Ascending aorta (tissue), 2 donors: ENCODE measurements at regions not wholly inside any gene's neighbourhood (a gene's known extent, or its start where the extent isn't known, plus 50 kb on each side); places are given as distances from the start of the nearest gene placed in this dataset.

Experiments used
- DNase-seq, 2 donors: peaks; one replicate each; pipeline ENCODE4 v3.0.0-alpha.2; 2019; ENCODE audit warnings: low spot score in 2 of 2
- H3K27ac ChIP-seq, 2 donors: fragments of 200-600 bp; sonication (generic); one replicate each; pipeline ENCODE4 v1.5.1; 2016 to 2017; ENCODE audit warnings: mild to moderate bottlenecking in 1 of 2
- H3K27me3 ChIP-seq: fragments of 200-600 bp; sonication (generic); one replicate; pipeline ENCODE4 v1.5.1; 2017
- H3K36me3 ChIP-seq, 2 donors: fragments of 200-600 bp; sonication (generic); one replicate each; pipeline ENCODE4 v1.5.1; 2016
- H3K4me1 ChIP-seq, 2 donors: fragments of 200-600 bp; sonication (generic); one replicate each; pipeline ENCODE4 v1.5.1; 2016 to 2017; ENCODE audit warnings: mild to moderate bottlenecking in 1 of 2
- H3K4me3 ChIP-seq, 2 donors: fragments of 200-600 bp; sonication (generic); one replicate each; pipeline ENCODE4 v1.5.1; 2016 to 2017; ENCODE audit warnings: mild to moderate bottlenecking in 1 of 2
- H3K9me3 ChIP-seq, 2 donors: fragments of 200-600 bp; sonication (generic); one replicate each; pipeline ENCODE4 v1.5.1; 2016
- CTCF ChIP-seq, 3 experiments: fragments of 200-600 bp in 2 of 3; fragments of 450-650 bp in 1 of 3; sonication (generic) in 2 of 3; IDR thresholded peaks; one replicate each; pipeline ENCODE4 v1.5.1; 2016 to 2019; ENCODE audit warnings: antibody characterized with exemption in 3 of 3, mild to moderate bottlenecking in 1 of 3, moderate library complexity in 1 of 3
- intact Hi-C: fragments of 100-400 bp; cut with DNase I; formaldehyde crosslinking; loops from one replicate; pipeline ENCODE4 v1.15.1; 2023

- H3K4me3 ChIP-seq: no peak overlapping the region
- intact Hi-C loops: no loop called here
- no peaks in the 10 kb centered on the region for H3K36me3 ChIP-seq
- H3K27ac ChIP-seq: no peak overlapping the region
- no peak for TF ChIP-seq CTCF (IDR thresholded peaks at IDR 0.05)
- H3K27me3 ChIP-seq: no peaks in the 10 kb centered on the region
- no peak for DNase-seq
- no peaks in the 10 kb centered on the region for H3K9me3 ChIP-seq
- no peaks in the 10 kb centered on the region for H3K4me1 ChIP-seq
Observed at GRCh38 chr13:80858131-80858530, 517.2 kb upstream of the SPRY2 start.

GRCh38 chr13:80857321-80857720, 516.4 kb upstream of the SPRY2 start:
- no peaks in the 10 kb centered on the region for H3K27me3 ChIP-seq
- no peaks in the 10 kb centered on the region for H3K9me3 ChIP-seq
- no peak overlapping the region for H3K4me3 ChIP-seq
- no peak for DNase-seq
- H3K36me3 ChIP-seq: no peaks in the 10 kb centered on the region
- no peaks in the 10 kb centered on the region for H3K4me1 ChIP-seq
- H3K27ac ChIP-seq: no peak overlapping the region
- intact Hi-C loops: no loop called here
- no peak for TF ChIP-seq CTCF (IDR thresholded peaks at IDR 0.05)

GRCh38 chr13:80850771-80851170, 509.8 kb upstream of the SPRY2 start:
- intact Hi-C loops: no loop called here
- TF ChIP-seq CTCF (IDR thresholded peaks at IDR 0.05): no peak
- H3K36me3 ChIP-seq: no peaks in the 10 kb centered on the region
- no peak for DNase-seq
- no peaks in the 10 kb centered on the region for H3K4me1 ChIP-seq
- no peak overlapping the region for H3K4me3 ChIP-seq
- H3K9me3 ChIP-seq: no peaks in the 10 kb centered on the region
- no peaks in the 10 kb centered on the region for H3K27me3 ChIP-seq
- no peak overlapping the region for H3K27ac ChIP-seq

- H3K4me1 ChIP-seq: no peaks in the 10 kb centered on the region
- no peak overlapping the region for H3K4me3 ChIP-seq
- H3K36me3 ChIP-seq: no peaks in the 10 kb centered on the region
- DNase-seq: no peak
- no peak for TF ChIP-seq CTCF (IDR thresholded peaks at IDR 0.05)
- H3K27ac ChIP-seq: no peak overlapping the region
- H3K9me3 ChIP-seq: no peaks in the 10 kb centered on the region
- intact Hi-C loops: no loop called here
- H3K27me3 ChIP-seq: no peaks in the 10 kb centered on the region
Observed at GRCh38 chr13:80844164-80844563, 503.2 kb upstream of the SPRY2 start.

GRCh38 chr13:80841414-80841813, 500.5 kb upstream of the SPRY2 start:
- no peak for DNase-seq
- H3K9me3 ChIP-seq: no peaks in the 10 kb centered on the region
- H3K27me3 ChIP-seq: no peaks in the 10 kb centered on the region
- no peaks in the 10 kb centered on the region for H3K36me3 ChIP-seq
- H3K4me1 ChIP-seq: no peaks in the 10 kb centered on the region
- no peak for TF ChIP-seq CTCF (IDR thresholded peaks at IDR 0.05)
- H3K27ac ChIP-seq: no peak overlapping the region
- H3K4me3 ChIP-seq: no peak overlapping the region
- intact Hi-C loops: no loop called here

GRCh38 chr13:80840316-80840976, 499.5 kb upstream of the SPRY2 start:
- Histone ChIP-seq H3K36me3 (no peaks in the 10 kb centered on the region), H3K9me3 (no peaks in the 10 kb centered on the region), H3K27me3 (no peaks in the 10 kb centered on the region), H3K27ac (no peak overlapping the region), H3K4me1 (no peaks in the 10 kb centered on the region), H3K4me3 (no peak overlapping the region)
- TF ChIP-seq CTCF (IDR thresholded peaks at IDR 0.05): no peak
- no peak for DNase-seq
- intact Hi-C loops: no loop called here
